Endothelial cell of umbilical vein (primary cell): ENCODE measurements at regions not wholly inside any gene's neighbourhood (a gene's known extent, or its start where the extent isn't known, plus 50 kb on each side); places are given as distances from the start of the nearest gene placed in this dataset.

Experiments used
- BruUV-seq: library from RNA; stranded (reverse); fragments of 400-500 nt; replicated peaks from 2 replicates; lab custom pipeline; 2021; lab: Mats Ljungman, UMichigan
- CTCF ChIA-PET: fragments of 300-600, 350-600 bp; sonication (Branson Sonifier 250); formaldehyde crosslinking; loops from one replicate; lab custom pipeline; 2021; ENCODE audit warnings: antibody characterized with exemption, inconsistent platforms; lab: Charles Lee
- POLR2A ChIA-PET: fragments of 300-600, 350-600 bp; sonication (Branson Sonifier 250); formaldehyde crosslinking; loops from one replicate; lab custom pipeline; 2021; ENCODE audit warnings: antibody characterized with exemption, inconsistent platforms; lab: Charles Lee
- DNase-seq: peaks from one replicate; pipeline ENCODE4 v3.0.0-alpha.2; 2011; ENCODE audit warnings: low read depth, low spot score
- FAIRE-seq: peaks from 2 replicates; lab custom pipeline; 2011; peaks lifted over from hg19 to GRCh38; lab: Jason Lieb, UNC
- H2AFZ ChIP-seq: 2 replicates; pipeline ENCODE4 v1.6.0; 2012; ENCODE audit warnings: low read depth, low read length, control low read depth, inconsistent platforms
- H3K27ac ChIP-seq: 2 replicates; pipeline ENCODE4 v1.5.1; 2011; ENCODE audit warnings: low read depth, mild to moderate bottlenecking, control low read depth, low read length, moderate library complexity; ENCODE audit not compliant: insufficient read depth
- H3K27me3 ChIP-seq, 2 experiments: 2 replicates each; pipeline versions ENCODE4 v1.6.0 to v1.6.1; 2011; ENCODE audit warnings: low read length in 2 of 2, mixed read lengths in 1 of 2; ENCODE audit not compliant: control insufficient read depth in 2 of 2, insufficient read depth in 2 of 2
- H3K36me3 ChIP-seq, 2 experiments: 2 replicates in 1 of 2; 3 replicates in 1 of 2; pipeline ENCODE4 v1.5.1; 2011; ENCODE audit warnings: low read length in 2 of 2, mild to moderate bottlenecking in 1 of 2, moderate library complexity in 1 of 2; ENCODE audit not compliant: control insufficient read depth in 2 of 2, insufficient read depth in 2 of 2; ENCODE audit errors: extremely low read depth in 1 of 2
- H3K4me1 ChIP-seq: 3 replicates; pipeline ENCODE4 v1.5.1; 2011; ENCODE audit warnings: mild to moderate bottlenecking, low read length; ENCODE audit not compliant: control insufficient read depth, insufficient read depth; ENCODE audit errors: extremely low read depth
- H3K4me2 ChIP-seq: 2 replicates; pipeline ENCODE4 v1.6.1; 2011; ENCODE audit warnings: low read length, control low read depth, mixed read lengths; ENCODE audit not compliant: insufficient read depth
- H3K4me3 ChIP-seq, 3 experiments: fragments of 200-600 bp in 1 of 3; sonication (generic), shearing (Covaris generic) in 1 of 3; replicated peaks in 1 of 3; 2 replicates each; pipeline ENCODE4 v1.5.1; 2011 to 2016; ENCODE audit warnings: control low read depth in 3 of 3, low read length in 3 of 3, mild to moderate bottlenecking in 2 of 3, inconsistent platforms in 1 of 3, low read depth in 1 of 3, moderate library complexity in 1 of 3; ENCODE audit not compliant: insufficient read depth in 1 of 3
- H3K79me2 ChIP-seq: 2 replicates; pipeline ENCODE4 v1.6.0; 2012; ENCODE audit warnings: low read length, inconsistent platforms; ENCODE audit not compliant: control insufficient read depth, insufficient read depth
- H3K9ac ChIP-seq: replicated peaks from 2 replicates; pipeline ENCODE3; 2011; ENCODE audit warnings: low read length, control low read depth; ENCODE audit not compliant: insufficient read depth; ENCODE audit errors: extremely low read depth
- H3K9me1 ChIP-seq: replicated peaks from 3 replicates; pipeline ENCODE4 v1.6.0; 2011; ENCODE audit warnings: mild to moderate bottlenecking, low read length; ENCODE audit not compliant: control insufficient read depth, insufficient read depth; ENCODE audit errors: extremely low read depth
- H3K9me3 ChIP-seq: replicated peaks from 2 replicates; pipeline ENCODE4 v1.5.1; 2012; ENCODE audit warnings: low read length, inconsistent platforms; ENCODE audit not compliant: control insufficient read depth, insufficient read depth
- H4K20me1 ChIP-seq: replicated peaks from 2 replicates; pipeline ENCODE3; 2011; ENCODE audit warnings: mild to moderate bottlenecking, low read length; ENCODE audit not compliant: control insufficient read depth, insufficient read depth; ENCODE audit errors: extremely low read depth
- EZH2 ChIP-seq: IDR thresholded peaks from 2 replicates; pipeline ENCODE4 v1.6.1; 2012; ENCODE audit warnings: borderline replicate concordance, low read depth, mild to moderate bottlenecking, moderate library complexity, low read length, inconsistent platforms; ENCODE audit not compliant: severe bottlenecking
- FOS ChIP-seq: IDR thresholded peaks from 2 replicates; pipeline ENCODE4 v1.6.1; 2011; ENCODE audit warnings: mild to moderate bottlenecking, low read length, moderate library complexity, borderline replicate concordance; ENCODE audit not compliant: insufficient read depth
- GATA2 ChIP-seq: IDR thresholded peaks from 2 replicates; pipeline ENCODE4 v1.7.0; 2011; ENCODE audit warnings: low read depth, mild to moderate bottlenecking, moderate library complexity, mixed read lengths, low read length; ENCODE audit not compliant: insufficient read length, insufficient read depth
- JUN ChIP-seq: IDR thresholded peaks from 2 replicates; pipeline ENCODE4 v1.6.1; 2011; ENCODE audit warnings: borderline replicate concordance, low read depth; ENCODE audit not compliant: insufficient read length, insufficient read depth
- MYC ChIP-seq: IDR thresholded peaks from one replicate; pipeline ENCODE4 v1.6.1; 2011; ENCODE audit warnings: mild to moderate bottlenecking, low read depth, low read length
- POLR2A ChIP-seq: IDR thresholded peaks from 2 replicates; pipeline ENCODE4 v1.6.1; 2012; ENCODE audit warnings: low read depth, mild to moderate bottlenecking, control low read depth, low read length
- POLR2AphosphoS5 ChIP-seq: IDR thresholded peaks from 2 replicates; pipeline ENCODE4 v1.6.1; 2012; ENCODE audit warnings: low read depth, mild to moderate bottlenecking, control low read depth, low read length, moderate library complexity; ENCODE audit not compliant: insufficient read depth
- dilution Hi-C: fragments of 300-500 bp; cut with MboI; formaldehyde crosslinking; loops from one replicate; pipeline ENCODE4 v1.15.0; 2019; ENCODE audit warnings: low sequenced_read_pairs; ENCODE audit not compliant: extremely low pct_ligation_motif_present
- intact Hi-C: fragments of 100-400 bp; cut with micrococcal nuclease; formaldehyde crosslinking; loops from one replicate; pipeline ENCODE4 v1.10.0; 2022
- TF ChIP-seq, protein P1 (sequence below), 2 donors: IDR thresholded peaks; 1 replicate in 1 of 2; 2 replicates in 1 of 2; pipeline ENCODE4 v1.5.1; 2011; ENCODE audit warnings: low read length in 2 of 2, mild to moderate bottlenecking in 2 of 2, moderate library complexity in 2 of 2, control low read depth in 1 of 2, inconsistent platforms in 1 of 2, low read depth in 1 of 2; ENCODE audit not compliant: insufficient read depth in 1 of 2; ENCODE audit errors: extremely low read depth in 1 of 2
- TF ChIP-seq, protein P2 (sequence below): IDR thresholded peaks from 2 replicates; pipeline ENCODE4 v1.6.1; 2011; ENCODE audit not compliant: insufficient read depth, insufficient read length

DNA sequence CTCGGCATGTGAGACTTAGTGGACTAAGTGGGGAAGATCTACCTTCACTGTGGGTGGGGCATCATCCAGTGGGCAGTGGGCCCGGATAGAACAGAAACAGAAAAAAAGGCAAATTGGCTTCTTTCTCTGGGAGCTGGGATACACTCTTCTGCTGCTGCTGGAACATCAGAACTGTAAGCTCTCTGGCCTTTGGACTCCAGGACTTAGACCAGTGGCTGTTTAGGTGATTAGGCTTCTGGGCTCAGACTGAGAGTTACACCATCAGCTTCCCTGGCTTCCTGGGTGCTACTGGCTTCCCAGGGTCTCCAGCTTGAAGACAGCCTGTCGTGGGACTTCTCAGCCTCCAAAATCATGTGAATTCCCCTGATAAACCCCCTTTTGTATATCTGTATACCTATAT, 122.7 kb upstream of the SLC28A3 start:
- dilution Hi-C loops (no loop called here), intact Hi-C loops (no loop called here)
- no peak overlapping the region for H3K4me2 ChIP-seq
- no TSS peak for BruUV-seq
- no peaks in the 10 kb centered on the region for H3K9me1 ChIP-seq
- H3K27me3 ChIP-seq = no peaks in the 10 kb centered on the region
- no peak overlapping the region for H3K27ac ChIP-seq
- H3K79me2 ChIP-seq = no peaks in the 10 kb centered on the region
- ChIA-PET POLR2A (no interaction called here), CTCF (no interaction called here)
- no peaks in the 10 kb centered on the region for H3K9me3 ChIP-seq
- no peak overlapping the region for H3K9ac ChIP-seq
- no peak for FAIRE-seq
- no peaks in the 10 kb centered on the region for H3K36me3 ChIP-seq
- DNase-seq = no peak
- no peak overlapping the region for H3K4me3 ChIP-seq
- no peaks in the 10 kb centered on the region for H3K4me1 ChIP-seq
- TF ChIP-seq EZH2 = no peak
- no peak for TF ChIP-seq POLR2AphosphoS5
- no peak for TF ChIP-seq JUN
- no peak for TF ChIP-seq GATA2
- TF ChIP-seq MYC = no peak
- TF ChIP-seq, protein P1, sequence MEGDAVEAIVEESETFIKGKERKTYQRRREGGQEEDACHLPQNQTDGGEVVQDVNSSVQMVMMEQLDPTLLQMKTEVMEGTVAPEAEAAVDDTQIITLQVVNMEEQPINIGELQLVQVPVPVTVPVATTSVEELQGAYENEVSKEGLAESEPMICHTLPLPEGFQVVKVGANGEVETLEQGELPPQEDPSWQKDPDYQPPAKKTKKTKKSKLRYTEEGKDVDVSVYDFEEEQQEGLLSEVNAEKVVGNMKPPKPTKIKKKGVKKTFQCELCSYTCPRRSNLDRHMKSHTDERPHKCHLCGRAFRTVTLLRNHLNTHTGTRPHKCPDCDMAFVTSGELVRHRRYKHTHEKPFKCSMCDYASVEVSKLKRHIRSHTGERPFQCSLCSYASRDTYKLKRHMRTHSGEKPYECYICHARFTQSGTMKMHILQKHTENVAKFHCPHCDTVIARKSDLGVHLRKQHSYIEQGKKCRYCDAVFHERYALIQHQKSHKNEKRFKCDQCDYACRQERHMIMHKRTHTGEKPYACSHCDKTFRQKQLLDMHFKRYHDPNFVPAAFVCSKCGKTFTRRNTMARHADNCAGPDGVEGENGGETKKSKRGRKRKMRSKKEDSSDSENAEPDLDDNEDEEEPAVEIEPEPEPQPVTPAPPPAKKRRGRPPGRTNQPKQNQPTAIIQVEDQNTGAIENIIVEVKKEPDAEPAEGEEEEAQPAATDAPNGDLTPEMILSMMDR (IDR thresholded peaks at IDR 0.05; ENCODE audit: extremely low read depth in 1 of 2, insufficient read depth in 1 of 2, low read depth in 1 of 2, low read length in 2 of 2) = no peak
- no peak for TF ChIP-seq POLR2A
- TF ChIP-seq FOS = no peak
- TF ChIP-seq, protein P2, sequence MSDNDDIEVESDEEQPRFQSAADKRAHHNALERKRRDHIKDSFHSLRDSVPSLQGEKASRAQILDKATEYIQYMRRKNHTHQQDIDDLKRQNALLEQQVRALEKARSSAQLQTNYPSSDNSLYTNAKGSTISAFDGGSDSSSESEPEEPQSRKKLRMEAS = no peak
- no peak overlapping the region for H2AFZ ChIP-seq
- H4K20me1 ChIP-seq = no peaks in the 10 kb centered on the region
